Neural progenitor cell (in vitro differentiated cells): ENCODE measurements at regions not wholly inside any gene's neighbourhood (a gene's known extent, or its start where the extent isn't known, plus 50 kb on each side); places are given as distances from the start of the nearest gene placed in this dataset.

ENCODE experiments used
- CTCF ChIP-seq: fragments of 200-600 bp; sonication (generic); IDR thresholded peaks from 2 replicates; pipeline ENCODE4 v1.5.1; 2017; ENCODE audit warnings: antibody characterized with exemption, mild to moderate bottlenecking
- EZH2 ChIP-seq: fragments of 200-600 bp; sonication (generic); IDR thresholded peaks from 2 replicates; pipeline ENCODE4 v1.6.1; 2017; ENCODE audit warnings: antibody characterized with exemption, mild to moderate bottlenecking, moderate library complexity

- TF ChIP-seq EZH2 (no peak), CTCF (no peak)
Observed at GRCh38 chr2:59302683-59303082, 1061.6 kb upstream of the FANCL start.
